ENCODE measurements at regions not wholly inside any gene's neighbourhood (a gene's known extent, or its start where the extent isn't known, plus 50 kb on each side); places are given as distances from the start of the nearest gene placed in this dataset.
"Not testable (repeated sequence)": the region's sequence is repeated elsewhere in the genome, so short reads cannot be mapped to it uniquely, and the experiment has no call there.

- not testable (repeated sequence) for DNase-seq (ENCODE audit: low spot score)
Measured at GRCh38 chr5:117304512-117305107, 730.0 kb upstream of the SEMA6A start.

- no peak for DNase-seq (ENCODE audit: low spot score)
Measured at GRCh38 chr5:117302949-117303348, 728.3 kb upstream of the SEMA6A start.

- no peak for DNase-seq (ENCODE audit: low spot score)
Measured at GRCh38 chr5:117302473-117302872, 727.9 kb upstream of the SEMA6A start.

DNA sequence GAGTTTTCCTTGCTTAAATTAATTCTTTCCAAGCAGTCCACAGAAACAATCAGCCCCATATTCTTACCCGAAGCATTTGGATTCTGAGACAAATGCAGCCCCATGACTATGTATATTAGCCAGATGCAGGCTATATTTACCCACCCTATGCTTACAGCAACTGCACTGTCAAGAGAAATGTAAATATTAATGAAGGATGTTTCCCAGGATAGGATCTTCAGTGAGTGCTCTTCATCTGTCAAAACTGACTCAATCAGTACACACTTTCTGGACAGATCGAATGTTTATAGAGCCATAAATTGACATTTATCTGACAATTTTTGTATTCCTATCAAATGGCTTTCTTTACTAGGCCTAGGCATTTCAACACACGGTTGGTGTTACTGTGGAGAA, 725.3 kb upstream of the SEMA6A start:
- DNase-seq (ENCODE audit: low spot score) = no peak

GRCh38 chr5:117299224-117299935, 724.8 kb upstream of the SEMA6A start:
- DNase-seq (ENCODE audit: low spot score) = no peak

DNA sequence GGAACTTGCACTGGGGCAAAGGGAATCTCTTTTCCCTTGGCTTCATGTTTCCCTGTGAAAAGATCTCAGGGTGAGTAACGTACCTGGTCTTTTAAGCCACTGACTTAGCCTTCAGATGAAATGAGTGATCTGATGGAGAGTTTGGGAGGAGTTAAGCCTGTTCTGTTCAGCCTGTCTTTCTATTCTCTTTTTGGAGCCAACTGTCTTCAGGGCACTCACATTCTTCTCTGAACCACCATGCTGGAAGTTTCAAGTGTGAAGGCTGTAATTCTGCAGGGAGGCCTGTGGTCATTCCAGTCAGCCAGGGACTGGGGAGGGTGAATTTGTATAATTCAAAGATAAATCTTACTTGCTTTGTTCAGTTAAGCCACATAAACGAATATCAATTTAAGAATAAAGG, 722.2 kb upstream of the SEMA6A start:
- no peak for DNase-seq (ENCODE audit: low spot score)

DNA sequence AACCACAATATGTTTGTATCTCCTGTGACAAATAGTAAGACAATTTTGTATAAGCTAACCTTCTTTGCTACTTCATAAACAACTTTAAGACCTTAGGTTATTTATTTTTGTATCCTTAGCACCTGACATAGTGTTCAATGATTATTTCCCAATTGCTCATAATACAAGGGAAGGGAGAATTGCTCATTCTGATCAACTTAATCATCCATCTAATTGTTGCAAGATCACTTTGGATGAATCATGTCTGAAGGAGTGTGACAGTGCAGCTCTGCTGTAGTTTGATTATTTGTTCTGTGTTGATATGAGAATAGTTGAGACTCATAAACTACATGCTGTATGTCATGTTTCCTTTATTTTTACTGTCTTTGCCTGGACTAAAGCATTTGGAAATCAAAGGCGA, 721.3 kb upstream of the SEMA6A start:
- DNase-seq (ENCODE audit: low spot score) = no peak

DNA sequence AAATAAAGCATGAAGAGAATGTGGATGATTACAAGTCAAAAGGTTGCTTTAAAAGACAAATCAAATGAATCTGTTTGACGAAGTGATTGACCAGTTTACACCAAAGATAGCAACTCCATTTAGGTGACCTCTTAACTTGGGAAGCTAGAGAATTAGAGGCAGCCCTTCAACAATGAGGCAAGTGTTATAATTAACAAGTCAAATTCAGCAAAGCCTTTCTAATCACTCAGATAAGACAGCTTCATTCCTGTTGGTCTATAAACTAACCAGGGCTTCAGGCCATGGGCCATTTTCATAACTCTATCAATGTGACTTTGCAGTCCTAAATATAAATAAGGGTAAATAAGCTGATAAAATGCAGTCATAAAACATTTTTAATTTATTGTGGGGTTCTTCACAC, 712.2 kb upstream of the SEMA6A start:
- no peak for DNase-seq (ENCODE audit: low spot score)

DNA sequence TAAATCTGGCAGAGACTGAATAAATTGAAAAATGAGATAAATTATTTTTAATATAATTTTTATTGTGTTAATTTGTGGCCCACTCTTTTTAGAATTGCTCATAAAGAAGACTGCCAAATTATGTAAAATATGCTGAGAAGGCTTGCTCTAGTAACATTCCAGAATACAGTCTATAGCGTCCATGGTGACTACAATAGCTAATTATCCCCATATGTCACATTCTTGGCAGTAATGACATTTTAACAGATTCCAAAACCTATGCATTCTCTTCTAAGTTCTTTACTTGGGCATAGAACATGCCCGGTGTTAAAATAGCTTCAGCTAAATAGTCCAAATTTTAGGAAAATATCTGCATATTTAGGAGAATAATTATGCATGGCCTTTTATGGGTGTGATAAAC, 697.0 kb upstream of the SEMA6A start:
- no peak for DNase-seq (ENCODE audit: low spot score)

DNA sequence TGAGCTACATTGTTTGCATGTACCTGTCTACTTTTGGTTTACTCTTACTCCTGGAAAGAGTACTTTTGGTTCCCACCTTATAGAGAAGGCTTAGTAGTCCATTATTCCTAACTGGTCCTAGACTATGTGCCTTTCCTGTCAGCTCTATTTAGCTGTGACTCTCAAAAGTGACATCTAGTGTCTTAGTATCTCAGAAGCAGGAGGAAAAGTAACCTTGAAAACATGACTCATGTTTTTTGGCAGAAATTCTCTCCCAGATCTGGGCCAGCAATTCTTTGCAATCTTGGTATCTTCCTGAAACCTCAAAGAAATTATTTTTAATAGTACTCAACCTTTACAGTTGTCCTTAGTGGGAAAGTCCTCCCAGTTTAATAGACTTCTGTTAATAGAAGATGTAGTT, 691.7 kb upstream of the SEMA6A start:
- DNase-seq (ENCODE audit: low spot score) = no peak

GRCh38 chr5:117263231-117263630, 688.6 kb upstream of the SEMA6A start:
- DNase-seq (ENCODE audit: low spot score) = no peak

DNA sequence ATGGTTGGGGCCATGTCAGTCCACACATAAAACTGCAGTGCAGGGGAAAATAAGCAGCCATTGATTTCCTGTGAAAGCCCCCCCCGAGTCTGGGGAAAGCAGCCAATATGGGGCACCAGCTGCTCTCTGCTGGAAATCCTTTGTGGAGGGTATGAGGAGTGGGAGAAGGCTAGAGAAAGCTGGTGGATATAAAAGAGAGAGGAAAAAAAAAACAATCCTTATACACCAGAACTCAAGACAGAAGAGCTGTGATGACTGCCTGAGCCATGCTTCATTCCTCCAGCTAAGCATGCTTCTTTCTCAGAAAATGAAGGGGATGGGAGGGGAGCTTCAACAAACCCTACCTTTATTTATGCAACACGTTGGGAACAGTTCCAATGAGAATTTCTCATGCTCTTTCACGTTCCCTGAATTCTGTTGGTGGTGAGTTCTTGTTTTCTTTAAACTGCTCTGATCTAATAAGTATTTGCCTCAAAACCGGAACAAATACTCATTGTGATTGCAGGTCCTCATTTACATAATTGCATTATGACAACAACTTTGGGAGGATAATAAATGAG, 688.0 kb upstream of the SEMA6A start:
- DNase-seq (ENCODE audit: low spot score) = no peak

DNA sequence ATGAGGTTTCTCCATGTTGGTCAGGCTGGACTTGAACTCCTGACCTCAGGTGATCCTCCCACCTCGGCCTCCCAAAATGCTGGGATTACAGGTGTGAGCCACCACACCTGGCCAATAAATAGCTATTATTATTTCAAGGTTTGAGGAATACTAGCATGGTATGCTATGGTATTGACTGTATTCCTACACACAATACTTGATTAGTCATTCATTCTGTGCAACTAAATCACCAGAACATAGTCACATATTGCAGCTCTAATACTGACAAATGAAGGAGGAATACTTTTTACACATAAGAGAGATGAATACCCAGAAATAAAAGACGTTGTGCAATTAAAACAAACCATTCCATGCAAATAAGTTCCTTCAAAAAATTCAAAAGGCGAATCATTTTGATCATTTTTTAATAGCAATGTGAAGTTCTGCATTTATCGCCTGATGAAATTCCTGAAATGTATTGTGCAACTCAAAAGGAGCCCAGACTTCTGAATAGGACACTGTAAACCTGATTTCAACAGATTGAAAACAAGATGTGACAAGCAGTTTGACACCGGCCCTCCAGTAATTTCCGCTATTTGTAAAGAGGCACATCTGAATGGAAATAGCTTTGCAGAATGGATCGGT, 687.4 kb upstream of the SEMA6A start:
- no peak for DNase-seq (ENCODE audit: low spot score)

- no peak for DNase-seq (ENCODE audit: low spot score)
Measured at GRCh38 chr5:117255211-117256027, 680.8 kb upstream of the SEMA6A start.

DNA sequence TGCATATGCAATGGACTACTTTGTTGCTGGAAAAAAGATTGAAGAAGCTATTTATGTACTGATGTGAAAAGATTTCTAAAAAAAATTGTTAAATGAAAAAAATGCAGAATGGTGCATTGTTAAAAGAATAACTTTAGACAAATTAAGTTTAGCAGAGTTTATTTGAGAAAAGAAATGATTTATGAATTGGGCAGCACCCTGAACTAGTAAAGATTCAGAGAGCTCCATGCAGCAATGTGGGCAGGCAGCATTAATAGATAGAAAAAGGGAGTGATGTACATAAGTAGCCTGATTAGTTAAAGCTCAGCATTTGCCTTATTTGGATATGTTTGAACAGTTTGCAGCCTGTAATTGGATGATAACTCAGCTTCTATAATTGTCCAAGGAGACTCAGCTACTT, 677.9 kb upstream of the SEMA6A start:
- DNase-seq (ENCODE audit: low spot score) = no peak

DNA sequence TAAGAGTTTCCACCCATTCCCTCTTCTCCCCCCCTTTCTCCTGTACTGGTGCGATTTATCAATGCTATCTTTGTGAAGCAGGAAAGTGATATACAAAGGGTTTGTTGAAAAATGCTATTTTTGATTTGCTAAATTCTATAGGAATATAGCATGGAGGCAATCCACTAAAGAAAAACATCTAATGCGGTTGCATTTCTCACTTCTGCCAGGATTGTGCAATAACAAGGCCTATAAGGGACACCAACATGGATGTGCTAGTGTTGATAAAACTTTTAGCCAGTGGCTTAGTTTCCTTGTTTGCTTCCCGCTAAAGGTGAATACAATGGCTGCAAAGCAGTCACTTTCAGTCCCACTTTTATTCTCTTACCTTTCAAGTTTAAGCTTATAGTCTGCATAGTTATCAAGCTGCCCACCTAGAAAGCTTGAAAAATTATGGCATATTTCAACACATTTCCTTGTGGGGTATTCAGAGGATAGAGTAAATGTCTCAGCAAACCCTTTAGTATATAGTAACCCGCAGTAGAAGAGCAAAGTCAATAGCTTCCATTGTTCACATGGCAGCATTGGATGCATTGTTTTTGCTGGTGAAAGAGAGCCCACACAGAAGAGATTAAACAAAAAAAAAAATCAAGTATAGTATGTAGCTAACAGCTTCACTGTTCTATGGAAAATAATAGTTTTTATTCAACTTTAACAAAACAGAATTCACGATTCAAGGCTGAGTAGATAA, 674.6 kb upstream of the SEMA6A start:
- DNase-seq (ENCODE audit: low spot score) = no peak

GRCh38 chr5:117246424-117246823, 671.8 kb upstream of the SEMA6A start:
- DNase-seq (ENCODE audit: low spot score) = no peak

DNA sequence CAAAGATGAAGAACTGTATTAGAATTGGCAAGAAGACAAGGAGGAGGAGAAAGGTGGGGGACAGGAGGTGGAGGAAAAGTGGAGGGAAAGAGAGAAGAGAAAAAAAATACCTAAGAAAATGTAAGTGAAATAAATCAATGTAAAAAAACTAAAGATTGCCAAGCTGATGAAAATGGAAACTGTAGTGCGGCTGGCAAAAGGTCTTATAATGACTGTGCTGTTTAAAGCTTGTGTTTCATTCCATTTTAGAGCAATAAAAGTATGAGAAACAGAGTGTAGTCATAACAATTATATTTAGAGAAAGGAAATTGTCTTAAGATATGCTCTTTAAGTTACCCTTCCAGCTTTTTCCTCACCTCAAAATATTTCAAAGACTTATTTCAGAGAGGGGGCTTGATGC, 670.5 kb upstream of the SEMA6A start:
- no peak for DNase-seq (ENCODE audit: low spot score)

DNA sequence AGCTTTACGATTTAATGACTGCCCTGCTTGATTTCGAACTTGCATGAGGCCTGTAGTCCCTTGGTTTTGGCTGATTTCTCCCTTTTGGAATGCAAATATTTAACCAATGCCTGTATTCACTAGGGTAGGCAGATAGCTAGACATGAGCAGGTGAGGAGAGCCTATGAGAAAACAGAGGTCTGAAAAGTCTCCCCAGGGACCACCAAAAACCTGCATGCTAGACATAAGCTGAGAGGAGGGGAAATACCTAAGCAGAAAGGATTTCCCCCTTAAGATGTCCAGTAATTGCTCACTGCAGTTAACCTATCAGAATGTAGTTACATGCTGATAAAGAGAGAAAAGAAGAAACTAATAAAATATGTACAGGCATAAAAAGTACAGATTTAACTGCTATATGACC, 667.4 kb upstream of the SEMA6A start:
- DNase-seq (ENCODE audit: low spot score) = no peak

- no peak for DNase-seq (ENCODE audit: low spot score)
Measured at GRCh38 chr5:117236941-117237340, 662.3 kb upstream of the SEMA6A start.

DNA sequence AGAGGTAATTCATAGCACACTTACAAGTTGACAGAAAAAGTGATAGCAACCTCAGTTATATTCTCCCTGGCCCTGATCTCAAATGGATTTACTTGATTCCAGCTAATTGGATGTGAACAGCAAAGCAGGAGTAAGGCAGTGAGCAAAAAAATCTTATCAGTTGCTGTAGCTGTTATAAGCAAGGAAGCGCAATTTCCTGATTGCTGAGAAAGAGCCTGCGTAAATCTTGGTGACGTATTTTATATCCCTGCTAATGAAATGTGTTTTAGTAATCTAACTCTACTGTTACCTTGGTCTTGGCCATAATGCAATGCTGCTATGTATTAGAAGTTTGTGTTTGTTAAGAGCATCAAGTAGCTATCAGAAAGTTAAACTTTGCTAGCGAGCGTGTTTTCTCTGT, 661.2 kb upstream of the SEMA6A start:
- no peak for DNase-seq (ENCODE audit: low spot score)

GRCh38 chr5:117230375-117230774, 655.8 kb upstream of the SEMA6A start:
- no peak for DNase-seq (ENCODE audit: low spot score)
